Right hindlimb (tissue), 1 donor: ENCODE measurements at regions not wholly inside any gene's neighbourhood (a gene's known extent, or its start where the extent isn't known, plus 50 kb on each side); places are given as distances from the start of the nearest gene placed in this dataset.
"Not testable (repeated sequence)": the region's sequence is repeated elsewhere in the genome, so short reads cannot be mapped to it uniquely, and the experiment has no call there.

ENCODE experiments used
- DNase-seq: peaks from one replicate; pipeline ENCODE4 v3.0.0-alpha.2; 2018

DNA sequence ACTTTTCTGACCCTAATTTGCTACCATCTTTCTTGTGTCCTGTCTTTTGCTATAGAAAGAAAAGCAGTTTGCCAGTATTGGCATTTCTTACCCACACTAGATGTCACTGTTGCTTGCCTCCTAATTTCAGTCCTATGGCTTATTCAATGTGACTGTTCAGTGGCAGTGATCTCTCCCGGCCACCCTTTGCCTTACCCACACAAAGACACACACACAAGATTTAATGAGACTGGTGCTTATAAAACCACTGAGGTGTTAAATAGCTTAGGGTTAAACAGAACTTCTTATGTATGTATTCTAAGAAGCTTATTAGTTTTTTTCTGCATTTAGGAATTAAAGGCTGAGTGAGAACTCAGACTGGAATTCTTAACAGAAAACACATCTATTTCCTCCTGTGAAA is 233.6 kb upstream of the ASCC3 start:
- DNase-seq: peak; percentile 18

DNA sequence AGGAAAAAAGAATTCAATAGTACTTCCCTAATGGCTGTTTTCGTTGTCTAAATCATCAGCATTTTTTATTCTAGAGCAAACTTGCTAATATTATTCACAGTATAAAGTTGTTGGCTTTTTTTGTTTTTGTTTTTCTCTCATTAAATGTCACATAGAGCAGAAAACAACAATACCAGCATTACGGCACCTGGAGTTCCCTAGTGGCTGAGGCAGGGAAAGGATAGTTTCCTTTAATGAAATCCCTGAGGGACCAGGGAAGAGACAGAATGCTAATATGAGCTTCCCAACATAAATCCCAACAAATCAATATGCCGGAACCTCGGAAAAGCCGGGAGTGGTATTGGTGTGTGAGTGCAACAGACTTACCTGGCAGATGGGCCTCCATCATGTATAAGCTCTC is 235.2 kb upstream of the ASCC3 start:
- no peak for DNase-seq

DNA sequence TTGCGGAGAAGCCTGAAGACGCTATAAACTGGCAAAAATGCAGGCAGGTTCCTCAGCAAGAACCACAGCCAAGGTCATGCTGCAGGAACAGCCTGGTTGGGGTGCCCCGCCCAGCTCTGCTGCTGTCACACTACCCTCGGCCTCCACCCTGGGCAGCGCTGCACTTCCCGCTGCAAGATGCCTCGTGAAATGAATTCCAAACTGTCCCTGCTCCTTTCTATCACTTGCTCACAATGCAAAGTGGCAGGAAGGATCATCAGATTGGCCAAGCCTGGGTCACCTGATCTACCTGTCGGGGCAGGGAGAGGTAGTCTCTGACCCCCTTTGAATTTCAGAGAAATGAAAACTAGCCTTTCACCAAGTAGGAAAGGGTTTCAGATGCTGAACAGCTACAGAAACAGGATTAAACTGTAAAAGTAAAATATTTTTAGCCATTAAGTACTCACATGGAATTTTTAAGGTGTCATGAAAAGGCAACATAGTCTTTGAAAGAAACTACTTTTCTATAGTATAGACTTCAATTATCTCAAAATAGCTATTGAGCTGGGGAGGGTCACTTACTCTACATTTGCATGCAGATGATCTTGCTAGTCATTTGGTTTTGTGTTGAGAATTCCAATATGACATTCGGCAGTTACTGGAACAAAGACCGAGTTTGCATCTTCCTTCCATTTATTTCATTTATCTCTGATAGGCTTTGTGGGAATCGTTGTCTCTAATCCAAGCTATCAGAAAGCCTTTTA is 236.4 kb upstream of the ASCC3 start:
- DNase-seq: no peak

DNA sequence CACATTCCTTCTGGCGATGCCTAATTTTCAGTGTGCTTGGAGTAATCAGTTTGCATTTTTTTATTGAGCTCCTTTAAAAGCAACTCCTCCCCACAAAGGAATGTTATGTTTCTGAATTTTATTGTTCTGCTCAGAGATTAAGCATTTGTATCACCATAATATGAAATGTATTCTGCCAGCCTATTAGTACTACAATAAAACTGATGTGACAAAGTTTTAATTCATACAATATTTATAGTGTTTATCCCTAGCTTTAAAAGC is 236.9 kb upstream of the ASCC3 start:
- no peak for DNase-seq

DNA sequence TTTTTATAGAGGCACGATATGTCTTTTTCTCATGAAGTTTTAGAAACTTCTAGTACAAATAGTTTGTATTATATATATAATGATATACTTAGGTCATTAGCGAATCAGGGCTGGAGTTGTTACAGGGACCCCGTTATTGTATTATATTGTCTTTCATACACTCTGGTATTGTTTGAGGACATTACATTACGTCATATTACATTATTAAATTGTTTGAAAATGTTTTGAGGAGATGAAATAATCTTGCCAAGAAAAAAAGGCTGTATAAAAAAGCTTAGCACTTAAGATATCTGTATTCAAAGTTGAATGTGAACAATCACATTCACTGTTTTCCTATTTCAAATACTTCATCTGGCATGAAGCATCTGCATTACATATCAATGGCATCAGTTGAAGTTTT is 239.6 kb upstream of the ASCC3 start:
- no peak for DNase-seq

DNA sequence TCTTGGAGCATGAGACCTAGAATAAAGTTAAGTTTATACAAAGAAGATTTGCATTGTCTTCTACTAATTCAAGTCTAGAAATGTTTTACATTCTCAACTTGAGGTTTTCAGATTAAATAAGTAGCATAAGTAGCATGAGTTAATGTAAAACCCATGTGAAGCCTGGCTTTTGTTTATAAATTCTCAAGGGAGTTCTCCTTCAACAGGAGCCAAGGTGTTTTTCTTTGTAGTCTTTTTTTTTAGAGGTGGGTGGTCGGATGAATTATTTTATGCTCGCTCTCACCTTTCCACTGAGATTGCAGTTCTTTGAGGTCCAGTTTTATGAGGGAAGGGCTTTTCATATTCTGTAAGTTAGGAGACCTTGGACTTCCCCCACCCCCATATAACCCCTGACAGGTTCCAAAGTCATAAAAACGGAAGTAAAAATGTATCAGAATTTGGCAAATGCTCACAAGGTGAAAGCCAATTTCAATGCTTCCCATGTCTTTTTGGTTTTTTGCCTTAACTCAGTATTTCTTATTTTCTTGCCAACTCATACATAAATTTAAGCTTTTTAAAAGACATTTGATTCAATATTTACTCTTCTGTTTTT is 244.3 kb upstream of the ASCC3 start:
- no peak for DNase-seq

DNA sequence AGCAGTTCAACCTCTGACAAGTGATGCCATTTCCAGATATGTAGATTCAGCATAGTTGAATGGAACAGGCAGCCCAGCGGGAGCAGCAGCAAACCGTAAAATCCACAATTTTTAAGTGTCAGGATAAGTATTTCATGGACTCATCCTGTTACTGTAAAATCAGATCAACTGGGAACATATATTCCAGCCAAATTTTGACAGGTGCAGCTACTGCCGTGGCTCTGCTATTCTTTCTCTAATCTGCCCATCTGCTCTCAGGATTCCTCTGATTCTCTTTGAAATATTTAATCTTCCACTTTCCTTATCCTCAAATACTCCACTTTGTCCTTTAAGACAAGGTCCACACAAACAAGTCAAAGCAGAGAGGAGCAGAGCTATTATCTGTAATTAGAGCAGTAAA is 245.4 kb upstream of the ASCC3 start:
- no peak for DNase-seq

DNA sequence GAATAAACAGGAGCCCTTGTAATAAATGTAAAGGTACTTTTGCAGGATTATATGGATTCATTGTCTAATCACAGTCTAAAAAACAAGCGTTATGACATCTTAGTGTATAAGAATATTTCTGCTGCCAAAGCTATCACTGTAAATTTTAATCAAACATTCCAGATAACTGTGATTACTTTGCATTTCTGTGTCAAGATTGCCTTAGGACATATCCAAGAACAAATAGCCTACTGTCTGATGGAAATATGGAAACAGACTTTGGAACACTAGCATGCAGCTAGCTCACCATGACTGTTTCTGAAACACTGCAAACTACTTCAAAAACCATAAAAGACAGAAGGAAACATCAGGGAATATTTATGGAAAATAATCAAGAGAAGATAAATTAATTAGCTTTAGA is 248.7 kb upstream of the ASCC3 start:
- DNase-seq: no peak

DNA sequence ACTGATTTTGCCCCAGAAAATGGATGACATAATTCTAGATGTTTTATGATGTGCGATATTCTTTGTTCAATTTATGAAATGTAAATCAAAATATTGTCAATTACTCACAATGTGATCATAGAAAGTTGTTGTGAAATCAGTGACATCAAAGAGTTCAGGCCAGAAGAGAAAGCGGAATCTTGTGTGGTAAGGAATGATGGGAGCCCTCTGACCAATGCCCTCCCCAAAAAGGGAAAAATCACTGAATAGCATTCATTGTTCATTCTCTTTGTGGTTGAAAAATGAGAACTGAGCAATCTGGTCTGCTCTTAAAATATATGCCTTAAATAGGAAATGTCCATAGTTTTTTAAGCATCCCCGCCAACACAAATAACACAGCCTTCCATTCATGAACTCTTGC is 247.1 kb upstream of the GRIK2 start:
- no peak for DNase-seq

DNA sequence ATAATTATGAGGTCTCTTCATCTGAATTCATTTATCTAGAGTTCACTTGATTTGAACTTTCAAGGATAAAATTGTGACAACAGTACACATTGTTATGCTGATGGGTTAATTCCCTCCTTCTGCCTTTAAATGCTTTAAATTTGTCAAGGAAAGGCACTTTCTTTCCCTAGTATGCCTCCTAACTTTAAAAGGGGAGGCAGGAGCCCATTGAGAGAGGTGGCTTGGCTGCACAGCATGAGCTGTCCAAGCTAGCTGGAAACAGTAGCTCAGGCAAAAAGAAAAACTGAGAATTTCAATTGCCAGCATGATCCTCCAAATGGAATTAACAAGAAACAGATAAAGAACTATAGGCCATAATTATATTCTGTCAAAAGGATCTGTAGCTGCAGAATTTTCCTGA is 243.3 kb upstream of the GRIK2 start:
- DNase-seq: no peak

DNA sequence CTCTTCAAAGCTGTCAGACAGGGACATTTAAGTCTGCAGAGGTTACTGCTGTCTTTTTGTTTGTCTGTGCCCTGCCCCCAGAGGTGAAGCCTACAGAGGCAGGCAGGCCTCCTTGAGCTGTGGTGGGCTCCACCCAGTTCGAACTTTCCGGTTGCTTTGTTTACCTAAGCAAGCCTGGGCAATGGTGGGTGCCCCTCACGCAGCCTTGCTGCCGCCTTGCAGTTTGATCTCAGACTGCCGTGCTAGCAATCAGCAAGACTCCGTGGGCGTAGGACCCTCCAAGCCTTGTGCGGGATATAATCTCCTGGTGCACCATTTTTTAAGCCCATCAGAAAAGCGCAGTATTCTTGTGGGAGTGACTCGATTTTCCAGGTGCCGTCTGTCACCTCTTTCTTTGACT is 235.9 kb upstream of the GRIK2 start:
- not testable (repeated sequence) for DNase-seq

DNA sequence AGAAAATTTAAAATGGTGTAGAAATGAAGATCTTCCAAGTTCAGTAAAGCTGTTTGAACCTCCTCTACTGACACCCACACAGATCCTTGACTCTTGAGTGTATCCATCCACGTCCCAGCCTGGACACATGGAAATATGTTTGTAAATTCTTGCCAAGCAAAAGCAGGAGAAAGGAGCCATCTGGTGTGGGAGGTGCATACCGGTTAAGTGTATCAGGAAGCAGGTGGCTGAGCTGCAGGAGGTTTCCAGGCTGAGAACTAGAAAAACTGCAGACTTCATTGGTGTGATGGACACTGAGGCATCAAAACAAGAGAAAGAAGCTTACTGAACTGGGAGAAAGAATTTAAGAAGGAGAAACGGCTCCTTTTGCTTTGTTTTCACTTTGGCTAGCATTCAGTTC is 229.9 kb upstream of the GRIK2 start:
- DNase-seq: no peak

DNA sequence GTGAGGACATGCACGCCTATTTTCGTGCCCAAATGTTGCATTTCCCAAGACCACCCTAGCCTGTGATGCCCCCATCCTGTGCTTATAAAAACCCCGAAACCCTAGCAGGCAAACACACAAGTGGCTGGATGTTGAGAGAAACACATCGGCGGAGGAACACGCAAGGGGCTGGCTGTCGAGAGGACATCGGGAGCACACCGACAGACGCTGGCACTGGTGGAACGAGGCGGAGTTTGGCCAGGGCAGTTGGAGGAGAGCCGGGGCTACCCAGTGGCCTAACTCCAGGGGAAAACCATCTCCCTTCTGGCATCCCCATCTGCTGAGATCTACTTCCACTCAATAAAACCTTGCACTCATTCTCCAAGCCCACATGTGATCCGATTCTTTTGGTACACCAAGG is 225.9 kb upstream of the GRIK2 start:
- DNase-seq: no peak

DNA sequence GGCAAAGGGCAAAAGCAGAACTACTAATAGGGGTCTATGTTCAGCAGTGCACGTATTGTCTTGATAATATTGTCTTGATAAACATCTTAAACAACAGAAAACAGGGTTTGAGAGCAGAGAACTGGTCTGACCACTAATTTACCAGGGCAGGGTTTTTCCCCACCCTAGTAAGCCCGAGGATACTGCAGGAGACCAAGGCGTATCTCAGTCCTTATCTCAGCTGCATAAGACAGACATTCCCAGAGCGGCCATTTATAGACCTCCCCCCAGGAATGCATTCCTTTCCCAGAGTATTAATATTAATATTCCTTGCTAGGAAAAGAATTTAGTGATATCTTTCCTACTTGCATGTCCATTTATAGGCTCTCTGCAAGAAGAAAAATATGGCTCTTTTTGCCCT is 222.5 kb upstream of the GRIK2 start:
- DNase-seq: not testable (repeated sequence)

DNA sequence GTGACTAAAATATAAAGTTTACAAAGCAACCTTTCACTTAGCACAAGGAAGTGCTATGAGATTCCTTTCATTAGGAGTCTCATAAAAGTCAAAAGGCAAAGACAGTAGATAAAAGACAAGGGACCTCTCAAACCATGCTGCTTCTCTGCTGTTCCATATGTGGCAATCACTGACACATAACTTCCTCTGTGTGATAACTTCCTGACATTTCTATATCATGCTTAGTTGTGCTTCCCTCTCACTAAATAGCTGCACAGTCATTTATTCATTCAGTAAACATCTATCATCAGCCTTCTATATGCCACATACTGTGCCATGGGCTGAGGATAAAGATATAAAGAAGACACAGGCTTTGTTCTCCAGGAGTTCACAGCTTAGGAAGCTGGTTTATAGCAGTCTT is 214.8 kb upstream of the GRIK2 start:
- no peak for DNase-seq

DNA sequence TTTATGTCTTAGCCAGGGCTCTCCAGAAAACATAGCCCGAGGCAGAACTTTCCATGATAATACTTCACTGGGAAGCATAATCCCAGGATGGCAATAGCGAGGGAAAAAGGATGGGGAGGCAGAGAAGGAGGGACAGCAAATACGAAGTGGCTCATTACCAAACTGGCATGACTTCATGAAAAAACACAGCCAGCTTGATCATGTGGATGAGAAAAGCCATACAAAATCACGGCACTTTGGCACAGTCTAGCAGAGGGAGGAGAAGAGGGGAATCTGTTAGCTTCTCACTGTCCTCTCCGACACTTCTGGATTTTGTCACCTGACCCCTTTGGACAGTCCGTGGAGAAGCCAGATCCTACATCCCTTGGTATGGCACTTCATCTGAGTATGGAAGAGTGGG is 212.5 kb upstream of the GRIK2 start:
- no peak for DNase-seq

DNA sequence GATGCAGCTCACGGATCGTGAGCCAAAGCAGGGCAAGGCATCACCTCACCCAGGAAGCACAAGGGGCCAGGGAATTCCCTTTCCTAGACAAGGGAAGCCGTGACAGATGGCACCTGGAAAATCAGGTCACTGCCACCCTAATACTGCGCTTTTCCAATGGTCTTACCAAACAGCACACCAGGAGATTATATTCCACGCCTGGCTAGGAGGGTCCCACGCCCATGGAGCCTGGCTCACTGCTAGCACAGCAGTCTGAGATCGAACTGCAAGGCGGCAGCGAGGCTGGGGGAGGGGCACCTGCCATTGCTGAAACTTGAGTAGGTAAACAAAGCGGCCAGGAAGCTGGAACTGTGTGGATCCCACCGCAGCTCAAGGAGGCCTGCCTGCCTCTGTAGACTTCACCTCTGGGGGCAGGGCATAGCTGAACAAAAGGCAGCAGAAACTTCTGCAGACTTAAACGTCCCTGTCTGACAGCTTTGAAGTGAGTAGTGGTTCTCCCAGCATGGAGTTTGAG is 205.2 kb upstream of the GRIK2 start:
- DNase-seq: not testable (repeated sequence)

DNA sequence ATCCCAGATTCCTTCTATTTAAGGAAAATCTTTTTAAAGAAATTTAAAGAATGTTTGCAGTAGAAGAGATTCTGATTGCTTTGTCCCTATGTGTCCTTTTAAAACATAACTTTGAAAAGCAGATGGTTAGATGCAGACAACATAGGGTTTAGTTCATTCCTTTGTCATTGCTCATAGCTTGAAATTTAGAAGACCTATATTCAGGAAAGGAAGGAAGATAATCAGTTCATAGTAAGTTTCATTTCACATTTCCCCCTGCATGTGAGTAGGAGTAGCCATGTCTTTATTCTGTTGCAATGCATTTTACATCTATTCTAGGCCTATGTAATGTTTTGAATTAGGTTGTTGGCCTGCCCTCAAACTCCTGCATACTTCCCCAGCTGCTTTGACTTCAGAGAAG is 197.9 kb upstream of the GRIK2 start:
- DNase-seq: no peak

DNA sequence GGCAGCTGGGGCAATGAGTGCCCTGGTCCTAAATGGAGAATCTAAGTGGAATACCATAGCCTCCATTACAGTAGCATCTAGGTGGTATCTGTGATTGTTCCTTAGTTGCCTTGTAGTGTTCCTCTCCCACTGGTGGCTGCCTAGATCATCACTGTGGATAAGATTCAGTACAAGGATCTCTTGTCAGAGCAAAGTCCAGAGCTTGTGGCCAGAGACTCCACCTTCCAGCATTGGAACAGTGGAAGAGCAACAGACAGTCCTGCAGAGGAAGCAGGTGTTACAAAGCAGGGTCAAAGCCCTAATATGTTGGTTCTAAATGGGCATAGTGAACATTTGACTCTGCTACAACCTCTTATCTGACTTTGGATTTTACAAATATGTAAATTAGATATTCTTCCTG is 194.1 kb upstream of the GRIK2 start:
- no peak for DNase-seq

DNA sequence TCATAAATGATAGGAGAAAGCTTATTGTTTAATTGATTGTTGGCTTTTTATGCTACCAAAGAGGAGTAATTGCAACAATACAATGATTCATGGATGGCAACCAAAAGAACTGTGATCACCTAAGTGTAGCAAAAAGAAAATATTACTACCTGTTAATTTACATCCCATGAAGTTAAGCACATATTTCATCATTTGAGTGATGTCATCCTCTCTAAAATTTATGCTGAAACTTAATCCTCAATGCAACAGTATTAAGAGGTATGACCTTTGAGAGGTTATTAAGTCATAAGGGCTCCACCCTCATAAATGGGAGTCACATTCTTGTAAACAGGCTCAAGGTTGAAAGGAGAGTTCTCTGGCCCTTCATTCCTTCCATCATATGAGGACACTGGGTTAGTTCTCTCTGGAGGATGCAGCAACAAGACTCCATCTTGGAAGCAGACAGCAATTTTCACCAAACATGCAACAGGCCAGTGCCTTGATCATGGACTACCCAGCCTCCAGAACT is 190.6 kb upstream of the GRIK2 start:
- no peak for DNase-seq

DNA sequence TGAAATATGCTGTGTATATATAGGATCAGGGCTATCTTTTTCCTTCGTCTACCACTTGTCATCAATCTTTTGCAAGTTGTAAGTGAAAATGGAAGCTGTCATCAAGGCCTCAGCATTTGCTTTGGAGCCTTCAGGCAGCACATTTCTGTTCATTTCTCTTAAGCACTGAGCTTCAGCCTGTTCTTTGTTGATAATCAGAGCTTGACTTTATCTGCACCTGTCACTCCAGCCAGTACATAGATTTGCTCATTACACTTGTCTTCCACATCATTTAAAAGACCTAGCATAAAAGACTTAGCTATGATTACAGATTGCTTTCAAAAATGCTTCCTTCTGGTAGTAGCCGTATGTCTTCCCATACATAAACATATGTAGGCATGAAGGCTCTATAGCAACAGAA is 189.8 kb upstream of the GRIK2 start:
- DNase-seq: no peak

DNA sequence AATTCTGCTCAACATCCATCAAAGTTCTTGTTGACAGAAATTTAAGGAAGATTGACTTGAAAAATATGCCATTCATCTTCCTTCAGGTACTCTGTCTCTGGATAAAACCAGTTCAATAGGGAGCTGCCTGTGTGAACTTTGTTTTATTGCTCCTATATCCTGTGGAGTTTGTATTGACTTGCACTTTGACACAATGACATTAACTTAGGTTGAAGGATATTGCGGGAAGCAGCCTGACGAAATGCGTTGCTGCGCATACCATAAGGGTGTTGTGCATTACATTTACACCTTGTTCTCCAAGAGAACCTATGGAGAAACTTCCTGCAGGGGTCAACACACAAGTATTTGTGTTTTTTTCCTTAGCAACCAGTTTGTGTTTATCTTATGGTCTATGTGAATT is 185.4 kb upstream of the GRIK2 start:
- DNase-seq: no peak

DNA sequence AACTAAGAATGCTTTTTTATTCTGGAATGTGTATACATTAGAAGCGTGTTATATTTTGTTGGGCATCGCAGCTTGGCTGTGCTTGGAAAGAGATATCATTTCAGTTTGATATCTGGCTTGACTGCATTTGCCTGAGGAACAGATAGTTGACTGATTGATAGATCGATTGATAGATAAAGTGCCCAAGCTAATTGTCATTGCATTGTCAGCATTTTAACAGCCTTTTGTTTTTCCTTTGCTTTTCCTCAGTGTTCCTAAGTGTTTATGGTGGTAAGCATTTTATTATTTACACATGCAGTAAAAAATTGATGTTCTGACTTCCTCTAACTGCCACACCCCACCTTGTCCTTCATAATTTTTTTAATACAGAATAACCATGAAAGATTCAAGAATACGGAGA is 180.9 kb upstream of the GRIK2 start:
- no peak for DNase-seq

DNA sequence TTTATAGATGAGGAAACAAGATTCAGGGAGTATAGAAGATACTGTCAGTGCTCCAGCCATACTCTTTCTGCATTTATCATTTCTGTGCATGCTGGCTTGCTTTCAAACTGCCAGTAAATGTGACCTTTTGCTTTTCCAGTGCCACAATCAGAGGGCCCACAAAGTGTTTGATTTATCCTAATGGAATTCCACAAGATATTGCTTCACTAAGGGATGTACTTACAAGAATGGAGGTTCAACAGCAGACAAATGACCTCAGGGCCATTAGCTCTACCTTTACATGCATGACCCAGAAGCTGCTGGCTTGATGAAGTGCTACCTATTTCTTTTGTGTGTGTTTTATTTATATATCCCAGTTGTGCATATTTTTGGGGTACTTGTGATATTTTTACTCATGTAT is 171.5 kb upstream of the GRIK2 start:
- DNase-seq: no peak

DNA sequence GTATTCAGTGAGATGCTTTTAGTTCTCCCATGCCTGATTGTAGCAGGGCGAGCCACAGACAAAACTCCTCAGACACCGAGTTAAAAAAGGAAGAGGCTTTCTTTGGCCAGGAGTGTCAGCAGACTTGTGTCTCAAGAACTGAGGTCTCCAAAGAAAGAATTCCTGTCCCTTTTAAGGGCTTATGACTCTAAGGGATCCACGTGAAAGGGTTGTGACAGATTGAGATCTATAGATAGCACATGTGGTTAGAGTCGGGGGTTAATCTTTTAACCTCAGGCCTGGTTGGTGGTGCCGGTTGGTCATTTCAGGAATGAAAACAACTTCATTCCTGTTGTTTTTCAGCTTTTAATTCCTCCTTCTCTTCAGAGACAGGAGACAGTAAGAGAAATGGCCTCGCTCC is 168.8 kb upstream of the GRIK2 start:
- no peak for DNase-seq
